MM.1S (cell line): ENCODE measurements at regions not wholly inside any gene's neighbourhood (a gene's known extent, or its start where the extent isn't known, plus 50 kb on each side); places are given as distances from the start of the nearest gene placed in this dataset.

ENCODE experiments used
- DNase-seq: peaks from one replicate; pipeline ENCODE4 v3.0.0-alpha.2; 2015
- H2AFZ ChIP-seq: fragments of 300-600 bp; sonication (generic); 2 replicates; pipeline ENCODE4 v1.6.0; 2016; ENCODE audit warnings: antibody characterized with exemption, low read length
- H3F3A ChIP-seq: fragments of 300-600 bp; sonication (generic); 2 replicates; pipeline ENCODE4 v1.6.1; 2016; ENCODE audit warnings: mild to moderate bottlenecking, antibody characterized with exemption, low read length, moderate library complexity, mixed read lengths; ENCODE audit not compliant: insufficient read depth
- H3K27ac ChIP-seq: fragments of 300-600 bp; sonication (generic); 2 replicates; pipeline ENCODE4 v1.5.1; 2016; ENCODE audit warnings: mild to moderate bottlenecking, low read length
- H3K27me3 ChIP-seq: fragments of 300-600 bp; sonication (generic); replicated peaks from 2 replicates; pipeline ENCODE4 v1.6.0; 2016; ENCODE audit warnings: low read length; ENCODE audit not compliant: insufficient read depth
- H3K36me3 ChIP-seq: fragments of 300-600 bp; sonication (generic); replicated peaks from 2 replicates; pipeline ENCODE4 v1.6.1; 2016; ENCODE audit warnings: mild to moderate bottlenecking, low read length, mixed read lengths; ENCODE audit not compliant: insufficient read depth
- H3K4me1 ChIP-seq: fragments of 300-600 bp; sonication (generic); 2 replicates; pipeline ENCODE4 v1.6.1; 2016; ENCODE audit warnings: low read length, mixed read lengths
- H3K4me2 ChIP-seq: fragments of 300-600 bp; sonication (generic); 2 replicates; pipeline ENCODE4 v1.6.0; 2016; ENCODE audit warnings: low read depth, low read length
- H3K4me3 ChIP-seq: fragments of 300-600 bp; sonication (generic); 2 replicates; pipeline ENCODE4 v1.5.1; 2016; ENCODE audit warnings: low read length, mixed read lengths
- H3K79me2 ChIP-seq: fragments of 300-600 bp; sonication (generic); 2 replicates; pipeline ENCODE4 v1.6.1; 2016; ENCODE audit warnings: mixed run types, low read length, mixed read lengths
- H3K9ac ChIP-seq: fragments of 300-600 bp; sonication (generic); 2 replicates; pipeline ENCODE4 v1.6.1; 2016; ENCODE audit warnings: low read length, mixed read lengths
- H3K9me2 ChIP-seq: fragments of 300-600 bp; sonication (generic); replicated peaks from 2 replicates; pipeline ENCODE4 v1.6.1; 2016; ENCODE audit warnings: mild to moderate bottlenecking, low read length, mixed read lengths; ENCODE audit not compliant: insufficient read depth
- H3K9me3 ChIP-seq: fragments of 300-600 bp; sonication (generic); replicated peaks from 2 replicates; pipeline ENCODE4 v1.6.1; 2016; ENCODE audit warnings: mild to moderate bottlenecking, low read length, mixed read lengths; ENCODE audit not compliant: insufficient read depth
- H4K20me1 ChIP-seq: fragments of 300-600 bp; sonication (generic); 2 replicates; pipeline ENCODE4 v1.6.1; 2016; ENCODE audit warnings: mild to moderate bottlenecking, low read length, moderate library complexity, mixed read lengths; ENCODE audit not compliant: insufficient read depth
- EZH2 ChIP-seq: fragments of 300-600 bp; sonication (generic); optimal IDR thresholded peaks from 2 replicates; pipeline ENCODE3; 2017; ENCODE audit warnings: low read depth, mild to moderate bottlenecking, antibody characterized with exemption, low read length, mixed read lengths
- EZH2phosphoT487 ChIP-seq: fragments of 300-600 bp; sonication (generic); IDR thresholded peaks from 2 replicates; pipeline ENCODE4 v1.6.1; 2018; ENCODE audit warnings: antibody characterized with exemption, low read length
- TF ChIP-seq, protein P1 (sequence below): fragments of 300-600 bp; sonication (generic); IDR thresholded peaks from 2 replicates; pipeline ENCODE4 v1.5.1; 2016; ENCODE audit warnings: antibody characterized with exemption, low read length, mixed read lengths

- H3K79me2 ChIP-seq, result no peaks in the 10 kb centered on the region
- no peak overlapping the region for H3K4me3 ChIP-seq
- no peaks in the 10 kb centered on the region for H3K27me3 ChIP-seq
- H4K20me1 ChIP-seq, result no peaks in the 10 kb centered on the region
- no peak overlapping the region for H3K4me2 ChIP-seq
- H3K9me3 ChIP-seq, result no peaks in the 10 kb centered on the region
- no peak overlapping the region for H3K9ac ChIP-seq
- no peak overlapping the region for H3K27ac ChIP-seq
- H3K9me2 ChIP-seq, result no peaks in the 10 kb centered on the region
- H3F3A ChIP-seq, result no peaks in the 10 kb centered on the region
- H3K36me3 ChIP-seq, result no peaks in the 10 kb centered on the region
- no peaks in the 10 kb centered on the region for H3K4me1 ChIP-seq
- TF ChIP-seq EZH2phosphoT487 (no peak), EZH2 (no peak)
- TF ChIP-seq, protein P1, sequence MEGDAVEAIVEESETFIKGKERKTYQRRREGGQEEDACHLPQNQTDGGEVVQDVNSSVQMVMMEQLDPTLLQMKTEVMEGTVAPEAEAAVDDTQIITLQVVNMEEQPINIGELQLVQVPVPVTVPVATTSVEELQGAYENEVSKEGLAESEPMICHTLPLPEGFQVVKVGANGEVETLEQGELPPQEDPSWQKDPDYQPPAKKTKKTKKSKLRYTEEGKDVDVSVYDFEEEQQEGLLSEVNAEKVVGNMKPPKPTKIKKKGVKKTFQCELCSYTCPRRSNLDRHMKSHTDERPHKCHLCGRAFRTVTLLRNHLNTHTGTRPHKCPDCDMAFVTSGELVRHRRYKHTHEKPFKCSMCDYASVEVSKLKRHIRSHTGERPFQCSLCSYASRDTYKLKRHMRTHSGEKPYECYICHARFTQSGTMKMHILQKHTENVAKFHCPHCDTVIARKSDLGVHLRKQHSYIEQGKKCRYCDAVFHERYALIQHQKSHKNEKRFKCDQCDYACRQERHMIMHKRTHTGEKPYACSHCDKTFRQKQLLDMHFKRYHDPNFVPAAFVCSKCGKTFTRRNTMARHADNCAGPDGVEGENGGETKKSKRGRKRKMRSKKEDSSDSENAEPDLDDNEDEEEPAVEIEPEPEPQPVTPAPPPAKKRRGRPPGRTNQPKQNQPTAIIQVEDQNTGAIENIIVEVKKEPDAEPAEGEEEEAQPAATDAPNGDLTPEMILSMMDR, result no peak
- no peak for DNase-seq
- H2AFZ ChIP-seq, result no peak overlapping the region
Measured at GRCh38 chr20:53769041-53769440, 175.4 kb upstream of the ZNF217 start.

DNA sequence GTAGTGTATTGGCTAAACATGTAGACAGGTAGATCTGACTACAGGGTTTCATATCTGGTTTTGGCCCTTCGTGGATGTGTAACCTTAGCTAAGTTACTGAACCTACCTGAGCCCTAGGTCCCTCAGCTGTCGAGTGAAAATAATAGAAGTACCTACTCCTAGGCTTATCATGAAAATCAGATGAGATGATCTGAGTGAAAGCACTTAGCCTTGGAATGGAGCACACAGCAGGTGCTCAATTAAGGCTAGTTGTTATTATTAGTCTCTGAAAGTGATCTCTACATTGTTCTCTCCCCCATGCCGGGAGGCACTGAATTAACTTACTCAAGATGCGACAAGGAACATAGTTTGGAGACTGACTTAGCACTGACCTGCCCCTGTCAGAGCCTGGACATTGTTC, 174.7 kb upstream of the ZNF217 start:
- H3K4me1 ChIP-seq, result no peaks in the 10 kb centered on the region
- no peaks in the 10 kb centered on the region for H4K20me1 ChIP-seq
- H3K36me3 ChIP-seq, result no peaks in the 10 kb centered on the region
- H3K9me2 ChIP-seq, result no peaks in the 10 kb centered on the region
- no peak overlapping the region for H3K4me3 ChIP-seq
- no peak for DNase-seq
- TF ChIP-seq, protein P1, result no peak
- TF ChIP-seq EZH2phosphoT487, result no peak
- TF ChIP-seq EZH2, result no peak
- H3K27ac ChIP-seq, result no peak overlapping the region
- H3K9me3 ChIP-seq, result no peaks in the 10 kb centered on the region
- H3K27me3 ChIP-seq, result no peaks in the 10 kb centered on the region
- H3K9ac ChIP-seq, result no peak overlapping the region
- no peak overlapping the region for H2AFZ ChIP-seq
- H3K4me2 ChIP-seq, result no peak overlapping the region
- no peaks in the 10 kb centered on the region for H3F3A ChIP-seq
- H3K79me2 ChIP-seq, result no peaks in the 10 kb centered on the region

DNA sequence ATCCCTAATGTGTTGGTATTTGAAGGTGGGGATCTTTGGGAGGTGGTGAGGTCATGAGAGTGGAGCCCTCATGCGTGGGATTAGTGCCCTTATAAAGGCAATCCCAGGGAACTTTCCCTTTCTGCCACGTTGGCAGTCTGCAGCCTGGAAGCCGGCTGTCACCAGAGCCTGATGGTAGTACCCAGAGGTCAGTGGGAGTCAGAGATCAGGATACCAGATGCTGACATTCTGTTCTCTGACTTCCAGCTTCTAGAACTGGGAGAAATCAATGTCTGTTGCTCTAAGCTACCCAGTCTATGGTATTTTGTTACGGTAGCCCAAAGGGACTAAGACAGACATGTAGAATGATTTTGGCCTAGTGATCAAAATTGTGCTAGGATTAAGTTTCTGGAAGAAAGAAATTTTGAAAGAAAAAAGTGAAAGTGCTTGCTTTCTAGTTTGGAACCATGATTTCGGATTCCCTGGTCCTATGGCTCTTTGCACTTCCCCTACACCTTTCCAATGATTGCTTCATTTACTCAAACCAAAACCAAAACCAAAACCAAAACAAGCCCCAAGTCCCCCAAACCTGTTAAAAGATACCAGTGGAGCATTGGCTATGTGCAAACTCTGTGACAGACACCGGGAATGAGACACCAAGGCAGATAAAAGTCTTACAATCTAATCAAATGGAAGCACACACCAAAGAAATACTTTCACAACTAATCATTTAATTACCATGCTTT, 173.7 kb upstream of the ZNF217 start:
- no peak overlapping the region for H3K27ac ChIP-seq
- no peaks in the 10 kb centered on the region for H3F3A ChIP-seq

More for the DNA sequence above, 173.7 kb upstream of the ZNF217 start:
- no peaks in the 10 kb centered on the region for H3K4me1 ChIP-seq
- H2AFZ ChIP-seq, result peak overlapping the region; percentile 19; the same call in 1 of the 2 replicates
- no peaks in the 10 kb centered on the region for H4K20me1 ChIP-seq
- H3K27me3 ChIP-seq, result no peaks in the 10 kb centered on the region
- H3K9me3 ChIP-seq, result no peaks in the 10 kb centered on the region
- H3K4me2 ChIP-seq, result peak overlapping the region; percentile 32; the same call in 1 of the 2 replicates
- H3K9me2 ChIP-seq, result no peaks in the 10 kb centered on the region
- no peak overlapping the region for H3K4me3 ChIP-seq
- DNase-seq, result peak; percentile 38
- TF ChIP-seq, protein P1, result no peak
- no peak for TF ChIP-seq EZH2phosphoT487
- TF ChIP-seq EZH2, result no peak
- H3K79me2 ChIP-seq, result no peaks in the 10 kb centered on the region
- no peak overlapping the region for H3K9ac ChIP-seq
- no peaks in the 10 kb centered on the region for H3K36me3 ChIP-seq
